Activated CD8-positive, alpha-beta memory T cell treated with anti-CD3 and anti-CD28 coated beads, Interleukin-2, amount 50 U/mL, for 24 hours (primary cell): ENCODE measurements at regions not wholly inside any gene's neighbourhood (a gene's known extent, or its start where the extent isn't known, plus 50 kb on each side); places are given as distances from the start of the nearest gene placed in this dataset.
"Not testable (repeated sequence)": the region's sequence is repeated elsewhere in the genome, so short reads cannot be mapped to it uniquely, and the experiment has no call there.

Source experiments
- DNase-seq: peaks from one replicate; pipeline ENCODE4 v3.0.0-alpha.2; 2020; ENCODE audit errors: extremely low read depth

GRCh38 chr12:65739606-65740005, 84.7 kb upstream of the HMGA2 start:
- DNase-seq = no peak

GRCh38 chr12:65740506-65740872, 83.8 kb upstream of the HMGA2 start:
- no peak for DNase-seq

GRCh38 chr12:65740873-65741600, 83.2 kb upstream of the HMGA2 start:
- peak; percentile 19 for DNase-seq

- DNase-seq = no peak
Measured at GRCh38 chr12:65741656-65742017, 82.6 kb upstream of the HMGA2 start.

GRCh38 chr12:65742018-65743010, 82.0 kb upstream of the HMGA2 start:
- no peak for DNase-seq

GRCh38 chr12:65744236-65744840, 79.9 kb upstream of the HMGA2 start:
- DNase-seq = not testable (repeated sequence)

- DNase-seq = no peak
Measured at GRCh38 chr12:65747338-65747737, 76.9 kb upstream of the HMGA2 start.

GRCh38 chr12:65748332-65748731, 76.0 kb upstream of the HMGA2 start:
- DNase-seq = no peak

- DNase-seq = no peak
Measured at GRCh38 chr12:65754290-65754689, 70.0 kb upstream of the HMGA2 start.

- DNase-seq = no peak
Measured at GRCh38 chr12:65754744-65755595, 69.3 kb upstream of the HMGA2 start.

- DNase-seq = no peak
Measured at GRCh38 chr12:65755596-65755978, 68.7 kb upstream of the HMGA2 start.

GRCh38 chr12:65756267-65756666, 68.0 kb upstream of the HMGA2 start:
- DNase-seq = no peak

- DNase-seq = no peak
Measured at GRCh38 chr12:65756956-65757511, 67.2 kb upstream of the HMGA2 start.

GRCh38 chr12:65758401-65758800, 65.9 kb upstream of the HMGA2 start:
- DNase-seq = no peak

GRCh38 chr12:65759735-65760134, 64.5 kb upstream of the HMGA2 start:
- DNase-seq = no peak

- no peak for DNase-seq
Measured at GRCh38 chr12:65761301-65761700, 63.0 kb upstream of the HMGA2 start.

GRCh38 chr12:65764325-65764724, 60.0 kb upstream of the HMGA2 start:
- no peak for DNase-seq

- DNase-seq = no peak
Measured at GRCh38 chr12:65765436-65765813, 58.9 kb upstream of the HMGA2 start.

- no peak for DNase-seq
Measured at GRCh38 chr12:65769880-65770279, 54.4 kb upstream of the HMGA2 start.
